OCI-LY1 (cell line): ENCODE measurements at regions not wholly inside any gene's neighbourhood (a gene's known extent, or its start where the extent isn't known, plus 50 kb on each side); places are given as distances from the start of the nearest gene placed in this dataset.

ENCODE experiments used
- EZH2 ChIP-seq: fragments of 200-600 bp; sonication (generic), shearing (Covaris generic); IDR thresholded peaks from 2 replicates; pipeline ENCODE4 v1.8.0; 2017; ENCODE audit warnings: borderline replicate concordance, mixed run types, mild to moderate bottlenecking, antibody characterized with exemption, low read length, moderate library complexity, mixed read lengths
- TF ChIP-seq, protein P1 (sequence below): fragments of 200-600 bp; sonication (generic), shearing (Covaris generic); IDR thresholded peaks from 2 replicates; pipeline ENCODE4 v1.5.1; 2017; ENCODE audit warnings: mild to moderate bottlenecking, antibody characterized with exemption, low read length, moderate library complexity, mixed read lengths

GRCh38 chr4:116515959-116516358 lies 569.4 kb downstream of the TRAM1L1 start:
- TF ChIP-seq, protein P1, sequence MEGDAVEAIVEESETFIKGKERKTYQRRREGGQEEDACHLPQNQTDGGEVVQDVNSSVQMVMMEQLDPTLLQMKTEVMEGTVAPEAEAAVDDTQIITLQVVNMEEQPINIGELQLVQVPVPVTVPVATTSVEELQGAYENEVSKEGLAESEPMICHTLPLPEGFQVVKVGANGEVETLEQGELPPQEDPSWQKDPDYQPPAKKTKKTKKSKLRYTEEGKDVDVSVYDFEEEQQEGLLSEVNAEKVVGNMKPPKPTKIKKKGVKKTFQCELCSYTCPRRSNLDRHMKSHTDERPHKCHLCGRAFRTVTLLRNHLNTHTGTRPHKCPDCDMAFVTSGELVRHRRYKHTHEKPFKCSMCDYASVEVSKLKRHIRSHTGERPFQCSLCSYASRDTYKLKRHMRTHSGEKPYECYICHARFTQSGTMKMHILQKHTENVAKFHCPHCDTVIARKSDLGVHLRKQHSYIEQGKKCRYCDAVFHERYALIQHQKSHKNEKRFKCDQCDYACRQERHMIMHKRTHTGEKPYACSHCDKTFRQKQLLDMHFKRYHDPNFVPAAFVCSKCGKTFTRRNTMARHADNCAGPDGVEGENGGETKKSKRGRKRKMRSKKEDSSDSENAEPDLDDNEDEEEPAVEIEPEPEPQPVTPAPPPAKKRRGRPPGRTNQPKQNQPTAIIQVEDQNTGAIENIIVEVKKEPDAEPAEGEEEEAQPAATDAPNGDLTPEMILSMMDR = no peak
- no peak for TF ChIP-seq EZH2
